ENCODE measurements at regions not wholly inside any gene's neighbourhood (a gene's known extent, or its start where the extent isn't known, plus 50 kb on each side); places are given as distances from the start of the nearest gene placed in this dataset.
"Not testable (repeated sequence)": the region's sequence is repeated elsewhere in the genome, so short reads cannot be mapped to it uniquely, and the experiment has no call there.

- TF ChIP-seq CTCF (conservative IDR thresholded peaks at IDR 0.05; ENCODE audit: low read depth, low read length); EZH2 (IDR thresholded peaks at IDR 0.05; ENCODE audit: borderline replicate concordance, low read depth, low read length, poor library complexity, severe bottlenecking): not testable (repeated sequence)
These were observed 190.0 kb downstream of the TFAP2B start for GRCh38 chr6:51008693-51009092.

Data from A673 (cell line).